GM06990 (cell line): ENCODE measurements at regions not wholly inside any gene's neighbourhood (a gene's known extent, or its start where the extent isn't known, plus 50 kb on each side); places are given as distances from the start of the nearest gene placed in this dataset.

Source experiments
- DNase-seq: peaks from one replicate; pipeline ENCODE4 v3.0.0-alpha.2; 2011; ENCODE audit not compliant: insufficient read length; ENCODE audit errors: extremely low read depth
- H3K27me3 ChIP-seq: replicated peaks from 2 replicates; pipeline ENCODE4 v1.6.0; 2011; ENCODE audit warnings: low read length; ENCODE audit not compliant: control insufficient read depth, insufficient read depth
- H3K36me3 ChIP-seq: 2 replicates; pipeline ENCODE4 v1.5.1; 2011; ENCODE audit warnings: low read length; ENCODE audit not compliant: control insufficient read depth, insufficient read depth
- H3K4me3 ChIP-seq: replicated peaks from 2 replicates; pipeline ENCODE4 v1.5.1; 2011; ENCODE audit warnings: low read depth, mild to moderate bottlenecking, control low read depth, low read length
- TF ChIP-seq, protein P1 (sequence below): IDR thresholded peaks from 2 replicates; pipeline ENCODE4 v1.5.1; 2011; ENCODE audit warnings: low read length, control low read depth, mild to moderate bottlenecking, inconsistent platforms; ENCODE audit not compliant: insufficient read depth, poor library complexity, severe bottlenecking

GRCh38 chr16:72301523-72302236 is 129.7 kb upstream of the PMFBP1 start:
- DNase-seq, result no peak
- Histone ChIP-seq H3K27me3 (no peaks in the 10 kb centered on the region), H3K36me3 (no peaks in the 10 kb centered on the region), H3K4me3 (no peak overlapping the region)
- TF ChIP-seq, protein P1, sequence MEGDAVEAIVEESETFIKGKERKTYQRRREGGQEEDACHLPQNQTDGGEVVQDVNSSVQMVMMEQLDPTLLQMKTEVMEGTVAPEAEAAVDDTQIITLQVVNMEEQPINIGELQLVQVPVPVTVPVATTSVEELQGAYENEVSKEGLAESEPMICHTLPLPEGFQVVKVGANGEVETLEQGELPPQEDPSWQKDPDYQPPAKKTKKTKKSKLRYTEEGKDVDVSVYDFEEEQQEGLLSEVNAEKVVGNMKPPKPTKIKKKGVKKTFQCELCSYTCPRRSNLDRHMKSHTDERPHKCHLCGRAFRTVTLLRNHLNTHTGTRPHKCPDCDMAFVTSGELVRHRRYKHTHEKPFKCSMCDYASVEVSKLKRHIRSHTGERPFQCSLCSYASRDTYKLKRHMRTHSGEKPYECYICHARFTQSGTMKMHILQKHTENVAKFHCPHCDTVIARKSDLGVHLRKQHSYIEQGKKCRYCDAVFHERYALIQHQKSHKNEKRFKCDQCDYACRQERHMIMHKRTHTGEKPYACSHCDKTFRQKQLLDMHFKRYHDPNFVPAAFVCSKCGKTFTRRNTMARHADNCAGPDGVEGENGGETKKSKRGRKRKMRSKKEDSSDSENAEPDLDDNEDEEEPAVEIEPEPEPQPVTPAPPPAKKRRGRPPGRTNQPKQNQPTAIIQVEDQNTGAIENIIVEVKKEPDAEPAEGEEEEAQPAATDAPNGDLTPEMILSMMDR, result no peak

- H3K4me3 ChIP-seq, result no peak overlapping the region
- no peak for DNase-seq
- H3K27me3 ChIP-seq, result no peaks in the 10 kb centered on the region
- no peaks in the 10 kb centered on the region for H3K36me3 ChIP-seq
- TF ChIP-seq, protein P1, result no peak
Measured at GRCh38 chr16:72300892-72301291, 128.9 kb upstream of the PMFBP1 start.

- DNase-seq, result no peak
- H3K36me3 ChIP-seq, result no peaks in the 10 kb centered on the region
- H3K27me3 ChIP-seq, result no peaks in the 10 kb centered on the region
- TF ChIP-seq, protein P1, result no peak
- no peak overlapping the region for H3K4me3 ChIP-seq
Measured at GRCh38 chr16:72299684-72300243, 127.8 kb upstream of the PMFBP1 start.

DNA sequence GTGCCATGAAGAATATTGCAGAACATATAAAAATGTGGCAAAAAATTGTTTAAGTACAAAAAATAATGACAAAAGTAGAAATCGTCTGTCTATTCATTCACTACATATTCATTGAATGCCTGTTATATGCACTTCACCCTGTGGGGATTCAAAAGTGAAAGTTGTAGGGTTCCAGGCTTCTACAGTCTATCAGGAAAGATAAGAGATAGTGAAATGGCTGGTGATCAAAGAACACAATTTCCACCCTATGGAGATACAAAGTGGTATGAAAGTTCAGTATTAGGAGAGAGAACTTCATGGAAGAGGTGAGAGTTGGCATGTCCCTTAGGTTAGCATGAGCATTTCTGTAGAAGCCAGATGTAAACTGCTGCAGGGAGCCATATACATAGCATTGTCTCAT is 127.0 kb upstream of the PMFBP1 start:
- Histone ChIP-seq H3K27me3 (no peaks in the 10 kb centered on the region), H3K4me3 (no peak overlapping the region), H3K36me3 (no peaks in the 10 kb centered on the region)
- TF ChIP-seq, protein P1, result no peak
- DNase-seq, result no peak

DNA sequence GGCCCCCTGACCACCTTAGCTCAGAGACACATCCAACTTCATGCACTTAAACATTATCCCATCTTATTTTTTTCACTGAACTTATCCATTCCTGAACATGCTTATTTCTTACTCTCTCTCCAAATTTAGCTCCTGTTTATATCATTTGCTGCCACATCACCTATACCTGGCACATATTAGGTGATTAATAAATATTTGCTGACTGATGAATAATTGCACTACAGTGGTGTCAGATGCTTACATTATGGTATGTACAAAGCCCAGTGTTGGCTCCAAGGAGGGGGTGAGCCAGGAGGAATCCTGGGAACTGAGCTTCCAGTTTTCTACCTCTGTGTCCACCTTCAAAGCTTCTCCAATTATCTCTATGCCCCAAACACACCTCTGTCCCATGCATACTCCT is 124.0 kb upstream of the PMFBP1 start:
- no peaks in the 10 kb centered on the region for H3K36me3 ChIP-seq
- H3K27me3 ChIP-seq, result no peaks in the 10 kb centered on the region
- H3K4me3 ChIP-seq, result no peak overlapping the region
- TF ChIP-seq, protein P1, result no peak
- no peak for DNase-seq
